Keratinocyte (primary cell): ENCODE measurements at regions not wholly inside any gene's neighbourhood (a gene's known extent, or its start where the extent isn't known, plus 50 kb on each side); places are given as distances from the start of the nearest gene placed in this dataset.

ENCODE experiments used
- CTCF ChIP-seq, 3 experiments: IDR thresholded peaks in 1 of 3; conservative IDR thresholded peaks in 1 of 3; optimal IDR thresholded peaks in 1 of 3; 2 replicates in 2 of 3; 3 replicates in 1 of 3; pipeline versions ENCODE3 to v1.5.1; 2011; ENCODE audit warnings: low read length in 3 of 3, mild to moderate bottlenecking in 3 of 3, moderate library complexity in 2 of 3, control low read depth in 1 of 3, inconsistent platforms in 1 of 3; ENCODE audit not compliant: insufficient read depth in 2 of 3; ENCODE audit errors: extremely low read depth in 1 of 3
- EZH2 ChIP-seq: IDR thresholded peaks from one replicate; pipeline ENCODE4 v1.6.1; 2012; ENCODE audit warnings: inconsistent platforms, mild to moderate bottlenecking, low read length, moderate library complexity

GRCh38 chr7:54292171-54292925 lies 249.8 kb upstream of the VSTM2A start:
- TF ChIP-seq CTCF (optimal IDR thresholded peaks at IDR 0.05 in 1 of 3, IDR thresholded peaks at IDR 0.05 in 1 of 3, conservative IDR thresholded peaks at IDR 0.05 in 1 of 3; ENCODE audit: extremely low read depth in 1 of 3, insufficient read depth in 2 of 3, low read length in 3 of 3) (no peak), EZH2 (no peak)
